HFFc6 (cell line): ENCODE measurements at regions not wholly inside any gene's neighbourhood (a gene's known extent, or its start where the extent isn't known, plus 50 kb on each side); places are given as distances from the start of the nearest gene placed in this dataset.
"Not testable (repeated sequence)": the region's sequence is repeated elsewhere in the genome, so short reads cannot be mapped to it uniquely, and the experiment has no call there.

Experiments used
- DNase-seq: peaks from one replicate; pipeline ENCODE4 v3.0.0-alpha.2; 2018
- H3K27ac Mint-ChIP-seq: 2 replicates; pipeline ENCODE4 v1.8.0; 2020; ENCODE audit warnings: mild to moderate bottlenecking, mixed read lengths
- H3K27me3 Mint-ChIP-seq: 2 replicates; pipeline ENCODE4 v1.8.0; 2021; ENCODE audit warnings: mild to moderate bottlenecking, moderate library complexity, mixed read lengths; ENCODE audit not compliant: insufficient read depth
- H3K36me3 Mint-ChIP-seq: 2 replicates; pipeline ENCODE4 v1.8.0; 2021; ENCODE audit warnings: low read depth, mixed read lengths
- H3K4me1 Mint-ChIP-seq: 2 replicates; pipeline ENCODE4 v1.8.0; 2020; ENCODE audit warnings: low read depth, mixed read lengths
- H3K4me3 Mint-ChIP-seq: 2 replicates; pipeline ENCODE4 v1.8.0; 2020; ENCODE audit warnings: mild to moderate bottlenecking, moderate library complexity, mixed read lengths
- H3K9me3 Mint-ChIP-seq: 2 replicates; pipeline ENCODE4 v1.8.0; 2020; ENCODE audit warnings: mild to moderate bottlenecking, mixed read lengths
- TF ChIP-seq, protein P1 (sequence below): fragments of 200-600 bp; sonication (generic); IDR thresholded peaks from 2 replicates; pipeline ENCODE4 v1.5.0; 2021; ENCODE audit warnings: antibody characterized with exemption, mild to moderate bottlenecking

- Mint-ChIP-seq H3K36me3 (no peaks in the 10 kb centered on the region), H3K9me3 (peaks cover 13% of the 10 kb centered on the region), H3K4me3 (no peak overlapping the region), H3K4me1 (no peaks in the 10 kb centered on the region), H3K27me3 (no peaks in the 10 kb centered on the region), H3K27ac (no peak overlapping the region)
- no peak for DNase-seq
- TF ChIP-seq, protein P1, sequence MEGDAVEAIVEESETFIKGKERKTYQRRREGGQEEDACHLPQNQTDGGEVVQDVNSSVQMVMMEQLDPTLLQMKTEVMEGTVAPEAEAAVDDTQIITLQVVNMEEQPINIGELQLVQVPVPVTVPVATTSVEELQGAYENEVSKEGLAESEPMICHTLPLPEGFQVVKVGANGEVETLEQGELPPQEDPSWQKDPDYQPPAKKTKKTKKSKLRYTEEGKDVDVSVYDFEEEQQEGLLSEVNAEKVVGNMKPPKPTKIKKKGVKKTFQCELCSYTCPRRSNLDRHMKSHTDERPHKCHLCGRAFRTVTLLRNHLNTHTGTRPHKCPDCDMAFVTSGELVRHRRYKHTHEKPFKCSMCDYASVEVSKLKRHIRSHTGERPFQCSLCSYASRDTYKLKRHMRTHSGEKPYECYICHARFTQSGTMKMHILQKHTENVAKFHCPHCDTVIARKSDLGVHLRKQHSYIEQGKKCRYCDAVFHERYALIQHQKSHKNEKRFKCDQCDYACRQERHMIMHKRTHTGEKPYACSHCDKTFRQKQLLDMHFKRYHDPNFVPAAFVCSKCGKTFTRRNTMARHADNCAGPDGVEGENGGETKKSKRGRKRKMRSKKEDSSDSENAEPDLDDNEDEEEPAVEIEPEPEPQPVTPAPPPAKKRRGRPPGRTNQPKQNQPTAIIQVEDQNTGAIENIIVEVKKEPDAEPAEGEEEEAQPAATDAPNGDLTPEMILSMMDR, result no peak
Observed at GRCh38 chr4:162782778-162783525, 383.7 kb downstream of the NAF1 start.

DNA sequence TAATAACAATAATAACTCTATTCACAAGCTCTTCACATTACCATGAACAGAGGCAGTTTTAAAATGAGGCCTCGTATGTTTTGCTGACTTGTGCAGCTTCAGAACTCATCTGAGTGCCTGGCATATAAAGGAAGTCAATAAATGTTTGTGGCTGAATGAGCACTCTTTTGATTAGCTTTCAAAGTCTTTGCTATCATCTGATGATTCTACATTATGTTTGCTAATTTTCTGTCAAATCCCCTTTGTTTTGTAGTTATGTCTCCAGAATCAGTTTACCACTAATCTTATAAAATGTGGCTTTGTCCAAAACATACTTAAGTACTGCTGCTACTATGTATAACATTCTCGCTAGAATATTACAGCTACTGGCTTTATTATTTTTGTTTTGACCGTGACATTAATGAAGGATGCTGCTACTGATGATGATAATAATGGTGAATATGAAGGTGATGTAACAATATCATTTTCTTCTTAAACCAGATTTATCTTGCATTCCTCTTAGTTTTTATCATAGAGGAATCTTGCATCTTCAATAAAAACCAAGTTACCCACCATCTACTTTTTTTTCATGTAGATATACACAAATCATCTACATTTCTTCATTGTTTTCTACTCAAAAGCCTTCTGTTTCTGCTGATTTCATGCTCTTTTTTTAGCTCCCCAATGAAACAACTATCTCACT is 384.5 kb downstream of the NAF1 start:
- Mint-ChIP-seq H3K4me3 (no peak overlapping the region), H3K36me3 (no peaks in the 10 kb centered on the region), H3K9me3 (peaks cover 13% of the 10 kb centered on the region), H3K27ac (no peak overlapping the region), H3K27me3 (no peaks in the 10 kb centered on the region), H3K4me1 (no peaks in the 10 kb centered on the region)
- TF ChIP-seq, protein P1, result no peak
- DNase-seq, result no peak

- no peaks in the 10 kb centered on the region for H3K4me1 Mint-ChIP-seq
- H3K27me3 Mint-ChIP-seq, result no peaks in the 10 kb centered on the region
- no peaks in the 10 kb centered on the region for H3K36me3 Mint-ChIP-seq
- H3K4me3 Mint-ChIP-seq, result no peak overlapping the region
- no peak overlapping the region for H3K27ac Mint-ChIP-seq
- TF ChIP-seq, protein P1, result no peak
- peaks cover 35% of the 10 kb centered on the region for H3K9me3 Mint-ChIP-seq
- DNase-seq, result no peak
Observed at GRCh38 chr4:162770761-162771490, 395.8 kb downstream of the NAF1 start.

DNA sequence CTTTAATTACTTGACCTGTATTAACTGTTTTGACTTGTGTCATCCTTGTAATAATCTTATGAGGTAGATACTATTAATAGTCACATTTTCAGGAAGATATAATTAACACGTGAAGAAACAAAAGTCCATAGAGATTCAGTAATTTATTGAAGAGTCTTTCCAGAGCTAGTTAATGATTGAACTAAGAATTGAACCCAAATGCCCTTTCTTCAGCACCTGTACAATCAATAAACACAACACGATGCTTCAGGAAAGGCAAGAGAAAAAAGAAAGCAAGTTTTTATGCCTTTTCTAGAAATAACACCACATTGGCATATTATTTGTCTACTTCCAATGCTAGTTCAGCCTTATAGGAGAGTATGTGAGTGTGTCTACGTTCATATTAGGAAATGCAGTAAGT is 399.6 kb downstream of the NAF1 start:
- no peak overlapping the region for H3K4me3 Mint-ChIP-seq
- no peak overlapping the region for H3K27ac Mint-ChIP-seq
- no peaks in the 10 kb centered on the region for H3K36me3 Mint-ChIP-seq
- DNase-seq, result no peak
- H3K4me1 Mint-ChIP-seq, result no peaks in the 10 kb centered on the region
- no peaks in the 10 kb centered on the region for H3K27me3 Mint-ChIP-seq
- peaks cover 24% of the 10 kb centered on the region for H3K9me3 Mint-ChIP-seq
- TF ChIP-seq, protein P1, result no peak

DNA sequence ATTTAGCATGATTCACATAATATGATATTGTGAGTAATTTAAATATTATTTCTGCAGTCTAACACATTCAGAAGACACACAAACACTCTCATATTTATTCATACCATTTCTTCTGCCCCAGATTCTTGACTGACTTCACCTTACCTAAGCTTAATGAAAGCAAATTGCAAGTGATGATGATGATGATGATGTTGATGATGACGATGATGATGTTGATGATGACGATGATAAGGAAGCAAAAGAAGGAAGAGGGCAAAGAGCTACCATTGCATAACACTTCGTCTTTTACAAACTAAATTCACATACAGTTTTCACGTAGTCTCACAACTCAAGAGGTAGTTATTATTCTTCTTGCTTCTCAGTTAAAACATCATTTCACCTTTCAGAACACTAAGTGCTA is 404.7 kb downstream of the NAF1 start:
- peaks cover 37% of the 10 kb centered on the region for H3K9me3 Mint-ChIP-seq
- TF ChIP-seq, protein P1, result no peak
- H3K4me3 Mint-ChIP-seq, result no peak overlapping the region
- H3K4me1 Mint-ChIP-seq, result no peaks in the 10 kb centered on the region
- DNase-seq, result no peak
- no peaks in the 10 kb centered on the region; the same call in 1 of the 2 replicates for H3K27me3 Mint-ChIP-seq
- no peaks in the 10 kb centered on the region for H3K36me3 Mint-ChIP-seq
- H3K27ac Mint-ChIP-seq, result no peak overlapping the region

- H3K4me1 Mint-ChIP-seq, DNase-seq, H3K27ac Mint-ChIP-seq, H3K4me3 Mint-ChIP-seq, H3K27me3 Mint-ChIP-seq, H3K36me3 Mint-ChIP-seq: not testable (repeated sequence)
- H3K9me3 Mint-ChIP-seq, result peaks cover 20% of the 10 kb centered on the region
Observed at GRCh38 chr4:162740228-162740627, 426.5 kb downstream of the NAF1 start.

- H3K27ac Mint-ChIP-seq, DNase-seq, H3K4me1 Mint-ChIP-seq, H3K36me3 Mint-ChIP-seq, H3K4me3 Mint-ChIP-seq, H3K27me3 Mint-ChIP-seq: not testable (repeated sequence)
- peaks cover 20% of the 10 kb centered on the region for H3K9me3 Mint-ChIP-seq
Observed at GRCh38 chr4:162739596-162739995, 427.1 kb downstream of the NAF1 start.
